K562 (cell line): ENCODE measurements at regions not wholly inside any gene's neighbourhood (a gene's known extent, or its start where the extent isn't known, plus 50 kb on each side); places are given as distances from the start of the nearest gene placed in this dataset.
A peak's percentile ranks its signal among the peaks of the same experiment; 100 is the strongest.

Experiments used
- AFF4 ChIP-seq: sonication (generic); formaldehyde crosslinking; IDR thresholded peaks from 2 replicates; pipeline ENCODE4 v1.8.0; 2023; ENCODE audit warnings: mild to moderate bottlenecking, missing genetic modification reagents
- CBFA2T3 ChIP-seq: fragments of 450-650 bp; IDR thresholded peaks from 2 replicates; pipeline ENCODE4 v1.6.1; 2017
- CHCHD3 ChIP-seq: fragments of 250-450 bp; sonication (Bioruptor Pico); IDR thresholded peaks from 2 replicates; pipeline ENCODE4 v2.1.2; 2022; ENCODE audit warnings: mild to moderate bottlenecking
- CXXC5 ChIP-seq: fragments of 250-450 bp; sonication (Bioruptor Pico); IDR thresholded peaks from 2 replicates; pipeline ENCODE4 v1.8.0; 2022; ENCODE audit warnings: inconsistent platforms, mild to moderate bottlenecking, moderate library complexity
- EZH2 ChIP-seq: IDR thresholded peaks from 2 replicates; pipeline ENCODE4 v1.6.1; 2012; ENCODE audit warnings: low read depth, mild to moderate bottlenecking, inconsistent platforms, low read length, borderline replicate concordance
- FOXA3 ChIP-seq, 2 experiments: fragments of 450-650 bp in 1 of 2; sonication (generic) in 1 of 2; formaldehyde crosslinking; IDR thresholded peaks in 1 of 2; conservative IDR thresholded peaks in 1 of 2; 2 replicates each; pipeline versions ENCODE4 v1.4.0 to v1.8.0; 2020 to 2022; ENCODE audit warnings: mild to moderate bottlenecking in 2 of 2, missing genetic modification reagents in 1 of 2
- GABPA ChIP-seq: fragments of 200-800 bp; sonication (Bioruptor generic); conservative IDR thresholded peaks from 2 replicates; pipeline ENCODE4 v1.6.1; 2016; ENCODE audit warnings: low read depth, missing genetic modification characterization, missing compliant biosample characterization
- KAT8 ChIP-seq: fragments of 450-650 bp; IDR thresholded peaks from 2 replicates; pipeline ENCODE4 v1.6.1; 2016; ENCODE audit warnings: low read depth, mild to moderate bottlenecking
- MECOM ChIP-seq: fragments of 250-450 bp; sonication (Bioruptor Pico); IDR thresholded peaks from 2 replicates; pipeline ENCODE4 v1.8.0; 2022; ENCODE audit warnings: inconsistent platforms
- MYC ChIP-seq, 2 experiments: fragments of 250-450 bp in 1 of 2; sonication (Bioruptor Pico) in 1 of 2; IDR thresholded peaks; 2 replicates each; pipeline versions ENCODE4 v1.5.1 to v1.6.1; 2012 to 2021; ENCODE audit warnings: low read depth in 2 of 2, borderline replicate concordance in 1 of 2, improper control_type of control experiment in 1 of 2, low read length in 1 of 2, mild to moderate bottlenecking in 1 of 2, moderate library complexity in 1 of 2
- NCOA6 ChIP-seq: fragments of 450-650 bp; IDR thresholded peaks from 2 replicates; pipeline ENCODE4 v1.6.1; 2017; ENCODE audit warnings: mild to moderate bottlenecking
- NKRF ChIP-seq: fragments of 450-650 bp; IDR thresholded peaks from 2 replicates; pipeline ENCODE4 v1.6.1; 2016; ENCODE audit warnings: borderline replicate concordance
- NONO ChIP-seq, 2 experiments: fragments of 200-400 bp in 1 of 2; fragments of 450-650 bp in 1 of 2; formaldehyde crosslinking in 1 of 2; IDR thresholded peaks; 2 replicates each; pipeline ENCODE4 v1.6.1; 2017; ENCODE audit warnings: low read depth in 2 of 2, mild to moderate bottlenecking in 2 of 2, moderate library complexity in 2 of 2, low read length in 1 of 2
- NR2C2 ChIP-seq, 2 experiments: fragments of 200-800 bp in 1 of 2; sonication (Bioruptor generic) in 1 of 2; sonication (generic) in 1 of 2; formaldehyde crosslinking in 1 of 2; IDR thresholded peaks; 2 replicates each; pipeline versions ENCODE4 v1.6.1 to v1.8.0; 2016 to 2022; ENCODE audit warnings: mild to moderate bottlenecking in 1 of 2, missing compliant biosample characterization in 1 of 2, missing genetic modification characterization in 1 of 2, missing genetic modification reagents in 1 of 2
- PHB ChIP-seq: fragments of 250-450 bp; sonication (Bioruptor Pico); IDR thresholded peaks from 2 replicates; pipeline ENCODE4 v1.5.0; 2021
- POLR2A ChIP-seq: fragments of 450-650 bp; conservative IDR thresholded peaks from 2 replicates; pipeline ENCODE4 v1.6.1; 2016
- RB1 ChIP-seq: fragments of 450-650 bp; IDR thresholded peaks from 2 replicates; pipeline ENCODE4 v1.6.1; 2017; ENCODE audit warnings: low read depth, mild to moderate bottlenecking
- RBM39 ChIP-seq: fragments of 200-400 bp; formaldehyde crosslinking; optimal IDR thresholded peaks from 2 replicates; pipeline ENCODE3; 2018; ENCODE audit warnings: low read depth, low read length
- RNF2 ChIP-seq: sonication (generic); IDR thresholded peaks from 2 replicates; pipeline ENCODE4 v1.6.1; 2016
- TARDBP ChIP-seq: fragments of 450-650 bp; IDR thresholded peaks from 2 replicates; pipeline ENCODE4 v1.6.1; 2016
- TBP ChIP-seq: optimal IDR thresholded peaks from 2 replicates; pipeline ENCODE3; 2011; ENCODE audit warnings: low read depth, low read length, improper control_type of control experiment
- YBX1 ChIP-seq: fragments of 450-650 bp; IDR thresholded peaks from 2 replicates; pipeline ENCODE4 v1.7.1; 2016; ENCODE audit warnings: mild to moderate bottlenecking
- ZNF212 ChIP-seq: fragments of 450-650 bp; formaldehyde crosslinking; IDR thresholded peaks from 2 replicates; pipeline ENCODE4 v1.4.0; 2020; ENCODE audit warnings: mild to moderate bottlenecking
- ZNF707 ChIP-seq: fragments of 250-450 bp; sonication (Bioruptor Pico); conservative IDR thresholded peaks from 2 replicates; pipeline ENCODE4 v1.8.0; 2022; ENCODE audit warnings: inconsistent platforms, mild to moderate bottlenecking, moderate library complexity
- ZNF76 ChIP-seq: fragments of 250-450 bp; sonication (Bioruptor Pico); IDR thresholded peaks from 2 replicates; pipeline ENCODE4 v1.4.0; 2020; ENCODE audit warnings: mild to moderate bottlenecking, moderate library complexity, borderline replicate concordance
- ZSCAN32 ChIP-seq: fragments of 450-650 bp; formaldehyde crosslinking; IDR thresholded peaks from 2 replicates; pipeline ENCODE4 v1.4.0; 2020; ENCODE audit warnings: mild to moderate bottlenecking, moderate library complexity

- 0 out of 2 replicates have a peak, but pooled peaks have one; percentile 62 for TF ChIP-seq AFF4 (CRISPR knock-in tag)
- TF ChIP-seq FOXA3 (CRISPR knock-in tag; conservative IDR thresholded peaks at IDR 0.05 in 1 of 2, IDR thresholded peaks at IDR 0.05 in 1 of 2), result peak in 1 of 2 experiments; percentile 79; a peak in 1 of 4 replicates
- TF ChIP-seq PHB (CRISPR knock-in tag), result no peak
- TF ChIP-seq NR2C2 (CRISPR knock-in tag; IDR thresholded peaks at IDR 0.05), result peak; percentile 71
- TF ChIP-seq NR2C2 (tag; IDR thresholded peaks at IDR 0.05), result no peak
- TF ChIP-seq NCOA6, result no peak
- no peak for TF ChIP-seq RB1
- TF ChIP-seq TBP, result no peak
- no peak for TF ChIP-seq NKRF
- no peak for TF ChIP-seq ZSCAN32 (CRISPR knock-in tag)
- no peak for TF ChIP-seq POLR2A
- no peak for TF ChIP-seq RNF2
- TF ChIP-seq CBFA2T3, result no peak
- TF ChIP-seq CXXC5, result no peak
- no peak for TF ChIP-seq EZH2
- no peak for TF ChIP-seq MECOM (CRISPR knock-in tag)
- TF ChIP-seq ZNF76 (CRISPR knock-in tag), result no peak
- TF ChIP-seq KAT8, result no peak
- TF ChIP-seq RBM39, result no peak
- TF ChIP-seq CHCHD3, result no peak
- TF ChIP-seq ZNF212, result no peak
- no peak for TF ChIP-seq ZNF707 (CRISPR knock-in tag)
- 0 out of 2 replicates have a peak, but pooled peaks have one; percentile 23 for TF ChIP-seq MYC (IDR thresholded peaks at IDR 0.05; ENCODE audit: low read depth, low read length)
- no peak for TF ChIP-seq MYC (CRISPR knock-in tag; IDR thresholded peaks at IDR 0.05; ENCODE audit: borderline replicate concordance, low read depth)
- TF ChIP-seq GABPA, result no peak
- no peak for TF ChIP-seq NONO (IDR thresholded peaks at IDR 0.05; ENCODE audit: low read depth in 2 of 2, low read length in 1 of 2)
- no peak for TF ChIP-seq YBX1
- TF ChIP-seq TARDBP, result no peak
These were observed 131.3 kb upstream of the FAM20C start (continued) for GRCh38 chr7:61111-61510.
